Sigmoid colon (tissue), 4 donors: ENCODE measurements at regions not wholly inside any gene's neighbourhood (a gene's known extent, or its start where the extent isn't known, plus 50 kb on each side); places are given as distances from the start of the nearest gene placed in this dataset.

Source experiments
- POLR2A ChIP-seq, 2 donors: fragments of 450-650 bp; IDR thresholded peaks; one replicate each; pipeline ENCODE4 v1.6.1; 2016; ENCODE audit warnings: antibody characterized with exemption in 2 of 2, mild to moderate bottlenecking in 2 of 2, moderate library complexity in 2 of 2
- POLR2AphosphoS5 ChIP-seq, 4 donors: sonication (generic); formaldehyde crosslinking; IDR thresholded peaks; one replicate each; pipeline ENCODE4 v1.6.1; 2017; ENCODE audit warnings: antibody characterized with exemption in 4 of 4
- TF ChIP-seq, protein P1 (sequence below), 4 experiments: fragments of 450-650 bp in 3 of 4; fragments of 200-600 bp in 1 of 4; IDR thresholded peaks; one replicate each; pipeline ENCODE4 v1.5.1; 2016 to 2019; ENCODE audit warnings: antibody characterized with exemption in 4 of 4, mild to moderate bottlenecking in 3 of 4, moderate library complexity in 2 of 4

- TF ChIP-seq POLR2AphosphoS5 (IDR thresholded peaks at IDR 0.05) = no peak
- TF ChIP-seq POLR2A (IDR thresholded peaks at IDR 0.05) = no peak
- TF ChIP-seq, protein P1, sequence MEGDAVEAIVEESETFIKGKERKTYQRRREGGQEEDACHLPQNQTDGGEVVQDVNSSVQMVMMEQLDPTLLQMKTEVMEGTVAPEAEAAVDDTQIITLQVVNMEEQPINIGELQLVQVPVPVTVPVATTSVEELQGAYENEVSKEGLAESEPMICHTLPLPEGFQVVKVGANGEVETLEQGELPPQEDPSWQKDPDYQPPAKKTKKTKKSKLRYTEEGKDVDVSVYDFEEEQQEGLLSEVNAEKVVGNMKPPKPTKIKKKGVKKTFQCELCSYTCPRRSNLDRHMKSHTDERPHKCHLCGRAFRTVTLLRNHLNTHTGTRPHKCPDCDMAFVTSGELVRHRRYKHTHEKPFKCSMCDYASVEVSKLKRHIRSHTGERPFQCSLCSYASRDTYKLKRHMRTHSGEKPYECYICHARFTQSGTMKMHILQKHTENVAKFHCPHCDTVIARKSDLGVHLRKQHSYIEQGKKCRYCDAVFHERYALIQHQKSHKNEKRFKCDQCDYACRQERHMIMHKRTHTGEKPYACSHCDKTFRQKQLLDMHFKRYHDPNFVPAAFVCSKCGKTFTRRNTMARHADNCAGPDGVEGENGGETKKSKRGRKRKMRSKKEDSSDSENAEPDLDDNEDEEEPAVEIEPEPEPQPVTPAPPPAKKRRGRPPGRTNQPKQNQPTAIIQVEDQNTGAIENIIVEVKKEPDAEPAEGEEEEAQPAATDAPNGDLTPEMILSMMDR (IDR thresholded peaks at IDR 0.05) = no peak
Measured at GRCh38 chr11:70931430-70931829, 320.9 kb downstream of the SHANK2 start.
